HG03108 (cell line): ENCODE measurements at regions not wholly inside any gene's neighbourhood (a gene's known extent, or its start where the extent isn't known, plus 50 kb on each side); places are given as distances from the start of the nearest gene placed in this dataset.

Experiments
- ATAC-seq: cut with Tn5 transposase; IDR thresholded peaks from one replicate; pipeline ENCODE4 v1.9.1; 2021; ENCODE audit warnings: moderate library complexity; ENCODE audit not compliant: unreplicated experiment

DNA sequence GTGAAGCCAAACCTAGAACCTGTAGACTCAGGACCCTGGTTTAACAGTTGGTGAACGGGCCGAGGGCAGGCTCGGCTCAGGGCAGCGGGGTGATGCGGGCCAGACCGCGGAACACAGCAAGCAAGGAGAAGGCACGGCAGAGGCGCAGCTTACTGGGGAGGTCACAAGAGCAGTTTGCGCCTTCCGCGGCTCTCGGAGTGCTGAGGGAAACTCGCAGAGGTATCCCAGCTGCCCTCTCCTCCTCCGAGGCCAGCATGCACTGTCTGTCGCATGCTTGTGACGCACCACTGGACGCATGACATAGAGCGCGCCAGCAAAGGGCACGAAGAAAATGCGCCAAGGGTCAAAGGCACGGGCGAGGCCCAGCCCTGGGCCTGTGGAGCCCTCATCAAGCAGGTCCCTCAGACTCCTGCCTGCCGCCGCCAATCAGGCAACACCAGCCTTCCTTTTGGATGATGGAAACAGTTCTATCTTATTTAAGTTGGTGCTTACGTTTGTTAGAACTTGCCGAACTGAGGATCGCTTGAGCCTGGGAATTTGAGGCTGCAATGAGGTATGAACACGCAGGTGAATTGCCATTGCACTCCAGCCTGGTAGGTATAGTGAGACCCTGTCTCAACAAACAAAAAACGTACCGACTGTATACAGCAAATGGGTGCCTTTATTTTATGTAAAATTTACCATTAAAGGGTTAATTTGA lies 574.3 kb upstream of the GHITM start:
- no peak for ATAC-seq

DNA sequence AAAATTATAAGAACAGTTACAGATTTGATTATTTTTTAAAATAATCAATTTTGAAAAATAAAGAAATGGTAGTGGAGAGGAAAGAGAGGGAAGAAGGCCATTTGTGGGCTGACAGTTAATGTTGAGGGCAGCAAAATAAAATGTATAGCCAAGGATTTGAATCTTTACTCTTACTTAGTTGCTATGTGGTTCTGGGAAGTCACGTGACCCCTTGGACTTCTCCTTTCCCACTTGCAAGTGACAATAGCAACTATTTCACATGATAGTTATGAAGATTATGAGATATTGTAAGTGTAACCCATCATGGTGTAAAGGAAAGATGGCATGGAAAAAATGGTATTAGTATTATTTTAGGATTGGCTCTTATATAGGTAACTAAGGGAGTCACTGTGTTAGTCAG lies 567.3 kb upstream of the GHITM start:
- ATAC-seq, result no peak

DNA sequence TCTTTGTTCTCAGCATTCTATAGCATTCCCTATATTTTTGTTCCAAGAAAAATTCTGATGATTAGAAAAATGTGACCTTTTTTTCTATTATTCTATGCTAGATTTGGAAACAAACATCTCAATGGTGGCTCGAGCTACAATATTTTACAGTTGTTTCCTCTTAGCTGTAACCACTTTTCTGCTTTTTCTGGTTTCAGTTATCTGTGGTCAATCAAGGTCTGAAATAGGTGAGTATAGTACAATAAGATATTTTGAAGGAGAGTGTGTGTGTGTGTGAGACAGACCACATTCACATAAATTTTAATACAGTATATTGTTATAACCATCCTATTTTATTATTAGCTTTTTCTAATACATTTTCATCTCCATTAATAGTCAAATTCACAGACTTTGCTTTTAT lies 564.5 kb upstream of the GHITM start:
- ATAC-seq, result no peak

DNA sequence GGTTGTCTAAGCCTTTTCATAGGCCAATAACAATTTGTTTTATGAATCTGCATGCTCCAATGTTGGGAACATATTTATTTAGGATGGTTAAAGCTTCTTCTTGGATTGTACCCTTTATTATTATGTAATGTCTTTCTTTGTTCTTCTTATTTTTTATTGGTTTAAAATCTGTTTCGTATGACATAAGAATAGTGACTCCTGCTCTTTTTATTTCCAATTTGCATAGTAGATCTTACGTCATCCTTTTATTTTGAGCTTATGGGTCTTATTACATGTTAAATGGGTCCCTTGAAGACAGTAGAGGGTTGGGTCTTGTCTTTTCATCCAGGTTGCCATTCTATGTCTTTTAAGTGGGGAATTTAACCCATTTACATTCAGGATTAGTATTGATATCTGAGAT lies 561.9 kb upstream of the GHITM start:
- ATAC-seq, result no peak

DNA sequence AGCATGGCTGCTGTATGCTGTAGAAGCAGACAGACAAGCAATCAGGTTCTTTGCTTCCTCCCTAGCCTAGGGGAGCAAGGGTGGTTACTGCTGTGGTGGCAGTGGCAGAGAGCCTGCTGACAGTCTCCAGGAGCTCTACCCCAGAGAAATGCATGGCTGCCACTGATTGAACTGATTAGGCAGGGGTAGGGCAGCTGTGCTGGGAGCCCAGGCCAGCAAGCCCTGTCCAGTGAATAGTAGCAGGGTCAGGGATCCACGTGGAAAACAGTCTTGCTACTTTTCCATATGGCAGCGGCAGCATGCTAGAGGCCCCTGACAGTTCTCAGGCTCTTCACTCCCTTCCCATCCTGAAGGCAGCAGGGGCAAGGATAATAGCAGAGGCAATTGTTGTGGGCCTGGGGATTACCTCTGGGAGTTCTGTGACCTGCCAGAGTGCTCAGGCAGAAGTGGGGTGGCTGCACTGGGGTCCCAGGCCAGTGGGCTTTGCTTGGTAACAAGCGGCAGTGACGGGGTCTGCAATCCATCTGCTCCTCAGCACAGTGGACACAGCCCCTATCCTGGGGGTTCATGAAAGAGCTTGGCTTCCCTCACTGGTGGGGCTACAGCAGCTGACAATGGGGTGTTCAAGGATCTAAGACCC lies 558.8 kb upstream of the GHITM start:
- ATAC-seq, result no peak

DNA sequence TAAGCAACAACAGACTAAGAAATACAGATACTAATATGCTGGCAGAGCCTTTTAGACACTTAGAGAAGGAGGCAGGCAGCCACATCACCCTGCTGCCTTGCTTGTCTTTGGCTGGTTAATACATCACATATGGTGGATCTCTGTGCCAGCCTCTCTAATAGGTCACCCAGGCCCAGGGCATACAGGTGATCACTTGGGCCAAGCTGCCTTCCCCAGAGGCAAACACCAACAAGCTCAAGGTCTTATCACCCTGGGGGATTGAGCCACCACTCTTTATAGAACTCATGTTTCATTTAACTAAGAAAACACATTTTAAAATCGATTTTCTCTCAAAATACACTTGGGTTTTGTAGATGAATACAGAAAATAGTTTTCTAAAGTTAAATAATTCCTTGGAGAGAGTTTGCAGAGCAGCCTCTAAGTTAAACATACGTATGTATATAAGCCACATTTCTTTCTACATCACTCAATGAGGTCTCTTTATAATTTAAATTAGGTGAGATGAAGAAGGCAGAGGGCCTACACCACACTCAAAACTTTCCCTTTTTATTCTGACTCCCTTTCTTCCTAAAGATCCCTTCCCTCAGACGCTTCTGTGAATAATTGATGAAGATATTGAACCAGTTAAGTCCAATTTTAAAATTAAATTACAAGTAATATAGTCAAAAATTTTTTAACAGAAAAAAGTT lies 556.8 kb upstream of the GHITM start:
- no peak for ATAC-seq

DNA sequence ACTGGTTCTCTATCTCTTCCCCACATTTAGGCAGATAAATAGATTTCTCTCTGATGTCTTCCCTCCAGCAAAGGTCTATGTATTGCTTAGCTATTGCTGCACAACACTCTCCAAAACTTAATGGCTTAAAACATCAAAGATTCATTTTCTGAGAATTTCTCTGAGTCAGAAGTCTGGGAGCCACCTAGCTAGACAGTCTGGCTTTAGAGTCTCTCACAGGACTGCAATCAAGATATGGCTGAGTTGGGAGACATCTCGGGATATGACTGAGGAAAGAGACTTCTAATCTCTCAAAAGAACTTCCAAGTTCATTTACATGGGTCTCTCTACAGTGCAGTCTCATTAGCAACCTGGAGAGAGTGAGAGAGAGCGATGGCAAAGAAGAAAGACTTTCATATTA lies 553.6 kb upstream of the GHITM start:
- no peak for ATAC-seq

DNA sequence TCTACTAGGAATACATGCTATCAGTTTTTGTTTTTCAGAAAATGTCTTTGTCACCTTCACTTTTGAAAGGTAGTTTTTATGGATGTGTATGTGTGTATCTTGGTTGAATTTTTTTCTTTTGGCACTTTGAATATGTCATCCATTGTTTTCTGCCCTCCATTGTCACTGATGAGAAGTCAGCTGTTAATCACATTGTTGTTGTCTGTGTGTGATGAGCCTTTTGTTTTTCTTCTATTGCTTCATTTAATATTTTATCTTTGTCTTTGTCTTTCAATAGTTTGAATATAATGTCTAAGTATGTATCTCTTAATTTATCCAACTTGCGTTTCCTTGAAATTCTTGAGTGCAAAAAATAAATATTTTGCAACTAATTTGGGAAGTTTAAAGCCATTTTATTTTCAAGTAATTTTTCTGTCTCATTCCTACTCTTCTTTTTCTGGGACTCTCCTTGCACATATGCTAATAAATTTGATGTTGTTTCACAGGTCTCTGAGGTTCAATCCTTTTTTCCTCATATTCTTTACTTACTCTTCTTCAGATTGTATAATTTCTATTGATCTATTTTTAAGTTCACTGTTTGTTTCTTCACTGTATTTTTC lies 546.9 kb upstream of the GHITM start:
- ATAC-seq, result no peak

DNA sequence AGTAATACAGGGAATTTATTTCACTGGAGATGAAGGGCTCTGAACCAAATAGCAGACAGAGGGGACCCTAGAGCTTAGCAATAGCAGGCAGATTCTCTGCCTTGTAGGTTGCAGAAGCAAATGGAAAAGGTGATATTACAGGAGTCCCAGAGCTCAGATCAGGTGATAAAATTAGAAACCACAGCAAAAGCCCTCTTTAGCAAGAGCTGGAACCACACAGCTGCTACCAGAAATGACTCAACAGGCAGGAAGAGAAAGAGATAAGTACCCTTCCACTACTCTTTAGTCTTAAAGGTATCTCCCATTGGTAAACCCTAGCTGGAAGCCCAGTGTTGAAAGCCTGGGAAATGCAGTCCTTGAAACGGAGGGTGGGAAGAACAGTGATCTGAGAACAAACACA lies 535.6 kb upstream of the GHITM start:
- peak; percentile 95 for ATAC-seq

DNA sequence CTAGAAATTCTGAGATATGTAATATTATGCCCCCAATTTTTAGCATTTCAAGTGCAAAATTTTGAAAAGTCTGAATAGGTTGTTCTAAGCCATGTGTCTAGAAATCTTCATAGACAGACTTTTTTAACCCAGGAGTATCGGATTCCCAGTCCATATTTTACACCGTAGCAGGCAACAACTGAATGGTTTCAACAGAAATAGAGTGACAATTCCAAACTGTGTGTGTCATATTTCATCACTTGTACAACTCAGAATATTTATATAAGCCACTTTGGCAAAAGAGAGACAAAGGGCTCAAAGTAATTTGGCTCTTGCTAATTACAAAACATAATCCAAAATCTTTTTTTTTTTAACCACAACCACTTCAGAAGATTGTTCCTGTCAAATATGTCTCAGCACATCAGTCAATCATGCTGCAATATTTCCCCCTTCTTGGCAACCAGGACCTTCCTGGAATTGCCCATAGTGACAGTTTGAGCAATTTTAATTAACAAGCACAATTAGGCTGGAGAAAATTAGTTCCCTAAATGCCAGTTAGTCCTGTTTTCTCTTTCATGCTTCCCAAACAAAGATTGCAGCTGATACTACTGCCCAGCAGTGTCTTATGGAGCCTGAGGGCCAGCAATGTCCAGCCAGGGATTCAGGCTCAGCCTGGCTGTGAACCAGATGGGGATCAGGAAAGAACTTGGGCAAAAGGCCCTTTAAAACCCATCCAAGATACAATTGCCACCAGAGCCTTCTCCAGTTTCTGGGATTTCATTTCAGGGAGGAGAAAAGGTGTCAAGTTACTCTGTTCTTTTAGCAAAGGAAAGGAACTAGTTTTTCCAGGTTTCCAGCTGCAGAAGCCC lies 533.3 kb upstream of the GHITM start:
- ATAC-seq, result no peak

DNA sequence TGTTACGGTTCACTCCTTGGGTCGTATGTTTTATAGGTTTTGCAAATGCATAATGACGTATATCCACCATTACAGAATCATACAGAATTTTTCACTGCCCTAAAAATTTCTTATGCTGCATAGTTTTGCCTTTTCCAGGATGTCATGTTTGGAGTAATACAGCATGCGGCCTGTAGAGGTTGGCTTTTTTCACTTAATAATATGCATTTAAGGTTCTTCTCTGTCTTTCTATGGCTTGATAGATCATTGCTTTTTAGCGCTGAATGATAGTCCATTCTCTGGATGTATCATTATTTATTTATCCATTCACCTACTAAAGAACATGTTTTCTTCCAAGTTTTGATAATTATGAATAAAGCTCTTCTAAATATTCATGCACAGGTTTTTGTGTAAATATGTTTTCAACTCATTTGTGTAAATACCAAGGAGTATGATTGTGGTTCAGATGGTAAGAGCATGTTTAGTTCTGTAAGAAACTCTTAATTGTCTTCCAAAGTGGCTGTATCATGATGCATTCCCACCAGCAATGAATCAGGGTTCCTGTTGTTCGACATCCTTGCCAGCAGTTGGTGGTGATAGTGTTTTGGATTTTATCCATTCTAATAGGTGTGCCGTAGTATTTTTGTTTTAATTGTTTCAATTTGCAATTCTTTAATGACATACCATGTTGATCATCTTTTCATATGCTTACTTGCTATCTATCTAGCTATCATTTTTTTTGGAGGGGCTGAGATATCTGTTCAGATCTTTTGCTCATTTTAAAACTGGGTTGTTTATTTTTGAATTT lies 531.2 kb upstream of the GHITM start:
- ATAC-seq, result no peak

DNA sequence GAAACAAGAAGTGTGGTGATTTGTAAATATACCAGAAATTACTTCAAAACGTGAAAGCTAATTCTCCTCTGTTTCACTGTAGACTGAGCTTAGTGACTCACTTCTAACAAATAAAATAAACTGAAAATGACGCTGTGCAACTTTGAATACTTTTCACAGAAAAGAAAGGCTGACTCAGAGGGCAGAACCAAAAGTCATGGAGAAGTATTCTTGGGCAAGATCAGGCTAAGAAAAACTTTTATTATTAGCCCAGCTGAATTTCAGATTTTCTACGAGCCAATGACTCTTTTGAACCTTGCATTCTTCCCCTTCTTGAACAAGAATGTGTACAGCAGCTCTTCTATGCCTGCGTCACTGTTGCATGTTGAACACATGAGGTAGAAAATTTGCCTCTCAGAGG lies 527.3 kb upstream of the GHITM start:
- no peak for ATAC-seq

DNA sequence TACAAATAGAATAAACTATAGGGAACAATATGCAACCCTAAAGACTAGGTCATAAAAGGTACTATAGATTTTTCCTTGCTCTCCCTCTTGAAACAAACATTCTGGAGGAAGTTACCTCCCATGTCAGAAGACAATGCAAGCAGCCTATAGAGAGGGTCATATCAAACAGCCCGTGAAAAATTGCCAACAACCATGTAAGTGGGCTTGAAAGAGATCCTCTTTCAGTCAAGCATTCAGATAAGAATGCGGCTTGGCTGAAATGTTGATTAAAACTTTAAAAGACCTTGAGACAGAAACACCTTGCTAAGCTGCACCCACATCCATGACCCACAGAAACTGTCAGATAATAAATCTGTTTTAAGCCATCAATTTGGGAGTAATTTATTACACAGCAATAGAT lies 526.6 kb upstream of the GHITM start:
- no peak for ATAC-seq

DNA sequence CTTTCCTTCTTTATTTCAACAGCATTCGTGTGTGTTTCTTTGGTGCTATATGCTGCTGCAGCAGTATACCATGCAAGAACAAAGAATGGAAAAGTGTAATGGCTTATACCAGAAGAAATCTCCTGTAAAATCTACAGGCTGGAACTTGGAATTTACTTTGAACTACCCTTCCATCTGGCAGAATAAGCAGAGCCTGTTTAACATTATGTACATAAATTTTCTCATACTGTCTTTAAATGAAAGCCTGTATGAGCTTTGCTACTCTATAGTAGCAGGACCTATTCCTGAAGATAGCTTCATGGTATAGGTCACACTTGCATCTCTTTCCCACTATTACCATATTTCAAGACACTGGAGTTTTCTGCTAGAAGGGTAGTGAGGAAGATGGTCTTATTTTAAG lies 522.1 kb upstream of the GHITM start:
- no peak for ATAC-seq

DNA sequence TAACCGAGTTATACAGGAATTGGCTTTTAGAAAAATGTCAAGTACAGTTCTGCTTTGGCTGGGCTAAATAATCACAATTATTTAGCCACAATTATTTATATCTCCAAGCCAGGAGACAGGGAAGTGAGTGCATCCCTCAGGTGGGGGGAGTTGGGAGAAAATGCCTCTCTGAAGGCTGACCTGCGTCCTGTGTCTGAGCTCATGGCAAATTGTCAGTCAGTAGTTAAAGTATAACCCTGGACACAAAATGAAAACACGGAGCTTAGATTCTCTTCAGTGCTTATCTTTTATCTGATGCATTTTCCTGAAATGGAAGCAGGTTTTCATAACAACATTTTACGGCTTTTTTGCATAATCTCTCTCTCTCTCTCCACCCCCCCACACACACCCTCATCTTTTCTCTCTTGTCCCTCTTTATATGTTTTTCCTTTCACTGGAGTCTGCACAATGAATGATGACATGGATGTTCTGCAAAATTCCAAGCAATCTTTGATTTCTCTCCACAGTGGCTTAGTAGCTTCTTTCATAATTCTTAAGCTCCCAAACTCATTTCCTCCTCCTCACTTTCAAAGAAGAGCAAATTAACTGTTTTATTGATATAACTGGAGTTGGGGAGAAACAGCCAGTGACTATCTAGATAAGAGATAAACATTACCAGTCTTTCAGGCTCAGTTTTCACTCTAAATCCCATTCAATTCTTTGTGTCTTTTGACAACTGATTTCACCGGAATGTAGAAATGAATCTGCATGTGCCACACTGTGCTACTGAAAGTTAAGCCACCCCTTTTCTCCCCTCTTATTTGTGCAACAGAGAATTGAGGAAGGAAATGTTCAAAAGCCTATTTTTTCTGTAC lies 521.4 kb upstream of the GHITM start:
- ATAC-seq, result no peak

DNA sequence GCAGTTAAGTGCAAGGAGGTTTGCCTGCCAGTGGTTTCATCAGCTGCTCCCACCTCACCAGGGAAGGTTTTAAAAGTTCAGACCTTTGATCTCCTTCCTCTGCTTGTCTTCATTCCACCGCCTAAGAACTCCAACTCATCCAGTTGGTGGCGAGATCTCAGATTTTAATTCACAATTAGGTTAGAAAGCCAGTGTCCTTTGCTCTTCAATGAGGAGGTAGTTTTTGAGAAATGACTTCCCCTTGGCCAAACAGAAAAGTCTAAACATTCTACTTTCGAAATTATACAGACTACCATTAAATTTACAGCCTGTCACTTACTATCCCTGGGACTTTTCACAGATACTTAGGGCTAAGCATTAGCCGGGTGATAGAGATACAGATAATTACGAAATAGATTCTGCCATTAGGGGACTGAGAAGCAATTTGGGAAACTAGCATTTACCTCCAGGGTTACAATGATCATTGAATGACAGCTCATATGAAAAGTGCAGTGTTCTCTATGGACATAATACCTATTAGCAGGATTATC lies 513.4 kb upstream of the GHITM start:
- no peak for ATAC-seq

DNA sequence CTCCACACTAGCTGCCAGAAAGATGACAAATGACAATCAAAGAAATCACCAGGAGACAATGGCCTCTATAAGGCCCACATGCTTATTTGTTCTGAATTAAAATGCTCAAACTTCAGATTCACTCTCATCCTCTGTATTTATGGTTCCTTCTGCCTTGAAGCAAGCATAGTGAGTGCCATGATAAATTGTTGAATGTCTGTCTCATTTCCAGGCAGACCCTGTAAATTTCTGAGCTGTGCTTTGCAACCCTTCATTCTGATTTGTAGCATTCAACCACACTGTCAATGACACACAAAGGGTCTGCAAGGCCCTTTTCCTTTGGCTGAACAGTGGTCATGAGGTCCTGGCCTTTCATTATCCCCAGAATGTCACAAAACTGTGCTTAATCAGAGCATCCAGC lies 506.6 kb upstream of the GHITM start:
- ATAC-seq, result no peak

DNA sequence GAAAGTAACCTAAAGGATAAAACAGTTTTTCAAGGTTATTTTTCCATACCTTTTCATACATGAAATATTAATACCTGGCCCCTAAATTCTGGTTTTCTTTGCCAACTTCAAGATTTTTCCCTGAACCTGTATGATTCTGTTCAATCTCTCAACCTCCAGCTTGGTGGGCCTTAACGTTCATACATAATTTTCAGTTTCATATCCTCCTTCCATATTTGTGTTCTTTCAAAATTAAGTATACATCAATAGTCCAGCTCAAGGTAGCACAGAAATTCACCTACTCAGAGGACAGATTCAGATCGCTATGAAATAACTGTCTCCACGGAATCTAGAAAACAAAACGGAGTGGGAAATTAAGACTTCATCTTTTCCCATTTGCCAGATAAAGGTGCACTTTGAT lies 505.8 kb upstream of the GHITM start:
- no peak for ATAC-seq

DNA sequence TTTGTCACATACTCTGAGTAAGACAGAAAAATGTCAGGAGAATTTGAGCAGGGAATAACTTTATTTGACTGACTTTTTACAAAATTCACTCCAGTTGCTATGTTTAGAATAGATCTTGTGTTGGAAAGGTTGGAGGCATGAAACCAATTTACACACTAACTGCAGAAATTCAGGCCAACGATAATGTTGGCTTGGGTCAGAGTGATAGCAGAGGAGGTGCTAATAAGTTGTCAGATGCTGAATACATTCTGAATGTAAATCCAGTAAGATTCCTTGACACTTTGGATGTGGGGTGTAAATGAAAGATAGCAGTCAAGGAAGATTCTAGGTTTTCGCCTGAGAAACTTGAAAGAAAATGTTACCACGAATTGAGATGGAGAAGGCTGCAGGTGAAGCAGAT lies 502.5 kb upstream of the GHITM start:
- ATAC-seq, result no peak
